ENCODE measurements at regions not wholly inside any gene's neighbourhood (a gene's known extent, or its start where the extent isn't known, plus 50 kb on each side); places are given as distances from the start of the nearest gene placed in this dataset.

- Histone ChIP-seq H3K36me3 (replicated peaks; ENCODE audit: insufficient read depth, low read length) (no peaks in the 10 kb centered on the region), H3F3A (ENCODE audit: insufficient read depth, low read length) (no peaks in the 10 kb centered on the region), H3K79me2 (ENCODE audit: low read length) (no peaks in the 10 kb centered on the region), H3K9me2 (replicated peaks; ENCODE audit: insufficient read depth, low read length) (no peaks in the 10 kb centered on the region), H3K27ac (ENCODE audit: low read length) (no peak overlapping the region), H3K9me3 (replicated peaks; ENCODE audit: insufficient read depth, low read length) (no peaks in the 10 kb centered on the region), H3K4me2 (ENCODE audit: low read depth, low read length) (no peak overlapping the region), H3K4me3 (ENCODE audit: low read length) (no peak overlapping the region), H4K20me1 (ENCODE audit: insufficient read depth, low read length) (no peaks in the 10 kb centered on the region), H3K9ac (ENCODE audit: low read length) (no peak overlapping the region), H3K27me3 (replicated peaks; ENCODE audit: insufficient read depth, low read length) (no peaks in the 10 kb centered on the region), H2AFZ (ENCODE audit: low read length) (no peak overlapping the region), H3K4me1 (ENCODE audit: low read length) (no peaks in the 10 kb centered on the region)
- no peak for DNase-seq
- TF ChIP-seq EZH2phosphoT487 (IDR thresholded peaks at IDR 0.05; ENCODE audit: low read length) (no peak), CTCF (IDR thresholded peaks at IDR 0.05; ENCODE audit: low read length) (no peak)
Measured at GRCh38 chr3:117409256-117409655, 699.7 kb downstream of the TUSC7 start.

GRCh38 chr3:117409701-117410459, 700.3 kb downstream of the TUSC7 start:
- Histone ChIP-seq H3K4me3 (ENCODE audit: low read length) (no peak overlapping the region), H3K27me3 (replicated peaks; ENCODE audit: insufficient read depth, low read length) (no peaks in the 10 kb centered on the region), H3K4me2 (ENCODE audit: low read depth, low read length) (no peak overlapping the region), H4K20me1 (ENCODE audit: insufficient read depth, low read length) (no peaks in the 10 kb centered on the region), H3K4me1 (ENCODE audit: low read length) (no peaks in the 10 kb centered on the region), H2AFZ (ENCODE audit: low read length) (no peak overlapping the region), H3K9me3 (replicated peaks; ENCODE audit: insufficient read depth, low read length) (no peaks in the 10 kb centered on the region), H3F3A (ENCODE audit: insufficient read depth, low read length) (no peaks in the 10 kb centered on the region), H3K9me2 (replicated peaks; ENCODE audit: insufficient read depth, low read length) (no peaks in the 10 kb centered on the region), H3K79me2 (ENCODE audit: low read length) (no peaks in the 10 kb centered on the region), H3K27ac (ENCODE audit: low read length) (no peak overlapping the region), H3K9ac (ENCODE audit: low read length) (no peak overlapping the region), H3K36me3 (replicated peaks; ENCODE audit: insufficient read depth, low read length) (no peaks in the 10 kb centered on the region)
- DNase-seq, result no peak
- TF ChIP-seq CTCF (IDR thresholded peaks at IDR 0.05; ENCODE audit: low read length), result no peak
- no peak for TF ChIP-seq EZH2 (optimal IDR thresholded peaks at IDR 0.05; ENCODE audit: low read depth, low read length)
- no peak for TF ChIP-seq EZH2phosphoT487 (IDR thresholded peaks at IDR 0.05; ENCODE audit: low read length)

GRCh38 chr3:117411971-117412370, 702.4 kb downstream of the TUSC7 start:
- TF ChIP-seq EZH2phosphoT487 (IDR thresholded peaks at IDR 0.05; ENCODE audit: low read length) (no peak), EZH2 (optimal IDR thresholded peaks at IDR 0.05; ENCODE audit: low read depth, low read length) (no peak), CTCF (IDR thresholded peaks at IDR 0.05; ENCODE audit: low read length) (no peak)
- H3K9ac ChIP-seq (ENCODE audit: low read length), result no peak overlapping the region
- H3F3A ChIP-seq (ENCODE audit: insufficient read depth, low read length), result no peaks in the 10 kb centered on the region
- no peaks in the 10 kb centered on the region for H3K36me3 ChIP-seq (replicated peaks; ENCODE audit: insufficient read depth, low read length)
- no peak overlapping the region for H2AFZ ChIP-seq (ENCODE audit: low read length)
- no peaks in the 10 kb centered on the region for H3K27me3 ChIP-seq (replicated peaks; ENCODE audit: insufficient read depth, low read length)
- H3K4me1 ChIP-seq (ENCODE audit: low read length), result no peaks in the 10 kb centered on the region
- DNase-seq, result no peak
- no peak overlapping the region for H3K4me3 ChIP-seq (ENCODE audit: low read length)
- no peak overlapping the region for H3K4me2 ChIP-seq (ENCODE audit: low read depth, low read length)
- H4K20me1 ChIP-seq (ENCODE audit: insufficient read depth, low read length), result no peaks in the 10 kb centered on the region
- no peak overlapping the region for H3K27ac ChIP-seq (ENCODE audit: low read length)
- H3K79me2 ChIP-seq (ENCODE audit: low read length), result no peaks in the 10 kb centered on the region
- no peaks in the 10 kb centered on the region for H3K9me3 ChIP-seq (replicated peaks; ENCODE audit: insufficient read depth, low read length)
- no peaks in the 10 kb centered on the region for H3K9me2 ChIP-seq (replicated peaks; ENCODE audit: insufficient read depth, low read length)

Measured in MM.1S (cell line).